ENCODE measurements at regions not wholly inside any gene's neighbourhood (a gene's known extent, or its start where the extent isn't known, plus 50 kb on each side); places are given as distances from the start of the nearest gene placed in this dataset.

GRCh38 chr13:74675182-74675581 lies 541.0 kb upstream of the KLF12 start:
- TF ChIP-seq POLR2A (IDR thresholded peaks at IDR 0.05) = no peak
- TF ChIP-seq CTCF (IDR thresholded peaks at IDR 0.05) = no peak
